WTC11 (cell line): ENCODE measurements at regions not wholly inside any gene's neighbourhood (a gene's known extent, or its start where the extent isn't known, plus 50 kb on each side); places are given as distances from the start of the nearest gene placed in this dataset.

Experiments used
- ATAC-seq: fragments of 200-7000 bp; cut with Tn5 transposase; 2 replicates; pipeline ENCODE4 v1.10.0; 2021; ENCODE audit warnings: mild to moderate bottlenecking, moderate library complexity
- CTCF ChIA-PET: fragments of 300-600 bp; sonication (Branson Sonifier 250); formaldehyde crosslinking; loops from one replicate; lab custom pipeline; 2021; ENCODE audit warnings: antibody characterized with exemption; lab: Charles Lee
- POLR2A ChIA-PET: fragments of 350-600 bp; sonication (Branson Sonifier 250); formaldehyde crosslinking; loops from one replicate; lab custom pipeline; 2021; ENCODE audit warnings: antibody characterized with exemption; lab: Charles Lee
- DNase-seq: peaks from one replicate; pipeline ENCODE4 v3.0.0; 2021; ENCODE audit warnings: low spot score
- H3K27ac Mint-ChIP-seq: 2 replicates; pipeline ENCODE4 v1.8.0; 2021; ENCODE audit warnings: mixed read lengths
- H3K27me3 Mint-ChIP-seq: 2 replicates; pipeline ENCODE4 v1.8.0; 2021; ENCODE audit warnings: low read depth, mild to moderate bottlenecking, moderate library complexity, mixed read lengths
- H3K36me3 Mint-ChIP-seq: 2 replicates; pipeline ENCODE4 v1.8.0; 2021; ENCODE audit warnings: mixed read lengths
- H3K4me1 Mint-ChIP-seq: 2 replicates; pipeline ENCODE4 v1.8.0; 2022; ENCODE audit warnings: mixed read lengths
- H3K4me3 Mint-ChIP-seq: 2 replicates; pipeline ENCODE4 v1.8.0; 2021; ENCODE audit warnings: mild to moderate bottlenecking, moderate library complexity, mixed read lengths
- H3K9me3 Mint-ChIP-seq: 2 replicates; pipeline ENCODE4 v1.8.0; 2021; ENCODE audit warnings: mixed read lengths
- ATF3 ChIP-seq: sonication (generic); formaldehyde crosslinking; conservative IDR thresholded peaks from 2 replicates; pipeline ENCODE4 v1.8.1; 2022; ENCODE audit warnings: mild to moderate bottlenecking, missing genetic modification reagents
- EMX1 ChIP-seq: fragments of 250-450 bp; sonication (Bioruptor Pico); IDR thresholded peaks from 2 replicates; pipeline ENCODE4 v1.8.0; 2021; ENCODE audit warnings: mild to moderate bottlenecking
- ESRRA ChIP-seq: sonication (generic); formaldehyde crosslinking; IDR thresholded peaks from 2 replicates; pipeline ENCODE4 v1.8.1; 2022; ENCODE audit warnings: mild to moderate bottlenecking, missing genetic modification reagents, borderline replicate concordance
- FOXK1 ChIP-seq: sonication (generic); formaldehyde crosslinking; IDR thresholded peaks from 2 replicates; pipeline ENCODE4 v1.8.0; 2022; ENCODE audit warnings: mild to moderate bottlenecking, moderate library complexity, missing genetic modification reagents
- HMGXB4 ChIP-seq: sonication (generic); formaldehyde crosslinking; IDR thresholded peaks from 2 replicates; pipeline ENCODE4 v1.8.1; 2023; ENCODE audit warnings: mild to moderate bottlenecking, moderate library complexity, missing genetic modification reagents
- JUN ChIP-seq: sonication (generic); formaldehyde crosslinking; IDR thresholded peaks from 2 replicates; pipeline ENCODE4 v1.8.0; 2023; ENCODE audit warnings: mild to moderate bottlenecking, missing genetic modification reagents
- MLX ChIP-seq: sonication (generic); formaldehyde crosslinking; IDR thresholded peaks from 2 replicates; pipeline ENCODE4 v1.8.1; 2023; ENCODE audit warnings: mild to moderate bottlenecking, missing genetic modification reagents, moderate library complexity
- MYBL2 ChIP-seq: sonication (generic); formaldehyde crosslinking; IDR thresholded peaks from 2 replicates; pipeline ENCODE4 v1.8.1; 2023; ENCODE audit warnings: mild to moderate bottlenecking, moderate library complexity, missing genetic modification reagents
- OVOL2 ChIP-seq: fragments of 250-450 bp; sonication (Bioruptor Pico); IDR thresholded peaks from 2 replicates; pipeline ENCODE4 v1.9.0; 2021; ENCODE audit warnings: mild to moderate bottlenecking, borderline replicate concordance
- RELA ChIP-seq: sonication (generic); formaldehyde crosslinking; IDR thresholded peaks from 2 replicates; pipeline ENCODE4 v1.8.1; 2022; ENCODE audit warnings: missing genetic modification reagents, mild to moderate bottlenecking, borderline replicate concordance
- SP1 ChIP-seq: sonication (generic); formaldehyde crosslinking; conservative IDR thresholded peaks from 2 replicates; pipeline ENCODE4 v1.8.1; 2022; ENCODE audit warnings: missing genetic modification reagents
- STAT6 ChIP-seq: sonication (generic); formaldehyde crosslinking; conservative IDR thresholded peaks from 2 replicates; pipeline ENCODE4 v1.8.1; 2023; ENCODE audit warnings: mild to moderate bottlenecking, low read depth, missing genetic modification reagents, moderate library complexity
- TCF7 ChIP-seq: sonication (generic); formaldehyde crosslinking; IDR thresholded peaks from 2 replicates; pipeline ENCODE4 v1.8.0; 2022; ENCODE audit warnings: mild to moderate bottlenecking, low read depth, missing genetic modification reagents, moderate library complexity
- ZMAT4 ChIP-seq: fragments of 250-450 bp; sonication (Bioruptor Pico); IDR thresholded peaks from 2 replicates; pipeline ENCODE4 v1.9.0; 2021; ENCODE audit warnings: mild to moderate bottlenecking
- ZNF121 ChIP-seq: sonication (generic); formaldehyde crosslinking; IDR thresholded peaks from 2 replicates; pipeline ENCODE4 v1.8.0; 2023; ENCODE audit warnings: missing genetic modification reagents
- ZNF425 ChIP-seq: fragments of 250-450 bp; sonication (Bioruptor Pico); conservative IDR thresholded peaks from 2 replicates; pipeline ENCODE4 v1.9.0; 2021; ENCODE audit warnings: mild to moderate bottlenecking
- ZNF512 ChIP-seq: sonication (generic); formaldehyde crosslinking; IDR thresholded peaks from 2 replicates; pipeline ENCODE4 v1.8.1; 2022; ENCODE audit warnings: missing genetic modification reagents, borderline replicate concordance
- ZNF532 ChIP-seq: fragments of 250-450 bp; sonication (Bioruptor Pico); IDR thresholded peaks from 2 replicates; pipeline ENCODE4 v1.9.0; 2021; ENCODE audit warnings: mild to moderate bottlenecking, borderline replicate concordance
- ZSCAN18 ChIP-seq: fragments of 250-450 bp; sonication (Bioruptor Pico); IDR thresholded peaks from 2 replicates; pipeline ENCODE4 v2.1.2; 2022; ENCODE audit warnings: mild to moderate bottlenecking, moderate library complexity

- TF ChIP-seq MYBL2: no peak
- TF ChIP-seq, all 79 proteins: peak for 0
Measured at GRCh38 chr2:133842446-133842845, 274.2 kb upstream of the NCKAP5 start (continued).

GRCh38 chr2:133843091-133843490, 274.8 kb upstream of the NCKAP5 start:
- Mint-ChIP-seq H3K36me3 (no peaks in the 10 kb centered on the region), H3K27me3 (no peaks in the 10 kb centered on the region; the same call in 1 of the 2 replicates), H3K4me3 (no peak overlapping the region), H3K4me1 (peaks cover 8% of the 10 kb centered on the region), H3K27ac (no peak overlapping the region), H3K9me3 (no peaks in the 10 kb centered on the region)
- POLR2A ChIA-PET: no interaction called here
- TF ChIP-seq MLX (no peak), OVOL2 (CRISPR knock-in tag) (no peak), SP1 (CRISPR knock-in tag) (no peak), ZSCAN18 (CRISPR knock-in tag) (no peak), FOXK1 (CRISPR knock-in tag) (no peak), ZNF425 (CRISPR knock-in tag) (no peak), ZNF512 (CRISPR knock-in tag) (no peak), JUN (CRISPR knock-in tag) (no peak), RELA (CRISPR knock-in tag) (no peak), MYBL2 (no peak), ESRRA (CRISPR knock-in tag) (no peak), ATF3 (CRISPR knock-in tag) (no peak), TCF7 (no peak), ZMAT4 (CRISPR knock-in tag) (no peak), STAT6 (no peak), ZNF121 (CRISPR knock-in tag) (no peak), ZNF532 (no peak), HMGXB4 (CRISPR knock-in tag) (no peak), EMX1 (CRISPR knock-in tag) (no peak)
- CTCF ChIA-PET: interaction anchor here (0.7 to 3.3 kb wide), 4 partner anchors 9 to 323 kb away, joined by 3 to 25 read pairs (median 16); no protein-coding TSS in a partner anchor
- DNase-seq: no peak
- no peak for ATAC-seq
